HT1080 (cell line): ENCODE measurements at regions not wholly inside any gene's neighbourhood (a gene's known extent, or its start where the extent isn't known, plus 50 kb on each side); places are given as distances from the start of the nearest gene placed in this dataset.

Experiments
- DNase-seq: peaks from one replicate; pipeline ENCODE4 v3.0.0-alpha.2; 2015; ENCODE audit warnings: low read depth

GRCh38 chr3:59304296-59304695 lies 254.5 kb upstream of the CFAP20DC start:
- no peak for DNase-seq

GRCh38 chr3:59303452-59303851 lies 253.6 kb upstream of the CFAP20DC start:
- no peak for DNase-seq

GRCh38 chr3:59302442-59302841 lies 252.6 kb upstream of the CFAP20DC start:
- DNase-seq, result no peak

- DNase-seq, result peak; percentile 20
Observed at GRCh38 chr3:59300733-59301132, 250.9 kb upstream of the CFAP20DC start.

- DNase-seq, result no peak
Observed at GRCh38 chr3:59299561-59299960, 249.7 kb upstream of the CFAP20DC start.

- DNase-seq, result peak; percentile 32
Observed at GRCh38 chr3:59290358-59290757, 240.5 kb upstream of the CFAP20DC start.

GRCh38 chr3:59289831-59290230 lies 240.0 kb upstream of the CFAP20DC start:
- DNase-seq, result no peak

GRCh38 chr3:59288951-59289350 lies 239.1 kb upstream of the CFAP20DC start:
- DNase-seq, result no peak

- DNase-seq, result peak; percentile 79
Observed at GRCh38 chr3:59286791-59287531, 237.1 kb upstream of the CFAP20DC start.

- no peak for DNase-seq
Observed at GRCh38 chr3:59285560-59285959, 235.7 kb upstream of the CFAP20DC start.

GRCh38 chr3:59284926-59285325 lies 235.1 kb upstream of the CFAP20DC start:
- DNase-seq, result no peak

GRCh38 chr3:59280113-59280512 lies 230.3 kb upstream of the CFAP20DC start:
- DNase-seq, result no peak

- DNase-seq, result no peak
Observed at GRCh38 chr3:59277816-59278215, 228.0 kb upstream of the CFAP20DC start.

- no peak for DNase-seq
Observed at GRCh38 chr3:59277201-59277600, 227.4 kb upstream of the CFAP20DC start.

GRCh38 chr3:59273976-59274375 lies 224.2 kb upstream of the CFAP20DC start:
- no peak for DNase-seq

- DNase-seq, result no peak
Observed at GRCh38 chr3:59271971-59272370, 222.1 kb upstream of the CFAP20DC start.

GRCh38 chr3:59270921-59271320 lies 221.1 kb upstream of the CFAP20DC start:
- DNase-seq, result no peak

GRCh38 chr3:59270209-59270608 lies 220.4 kb upstream of the CFAP20DC start:
- DNase-seq, result no peak

GRCh38 chr3:59268170-59268569 lies 218.3 kb upstream of the CFAP20DC start:
- no peak for DNase-seq

GRCh38 chr3:59267021-59267420 lies 217.2 kb upstream of the CFAP20DC start:
- DNase-seq, result no peak

GRCh38 chr3:59266551-59266950 lies 216.7 kb upstream of the CFAP20DC start:
- DNase-seq, result peak; percentile 76

- no peak for DNase-seq
Observed at GRCh38 chr3:59265566-59265965, 215.7 kb upstream of the CFAP20DC start.

- DNase-seq, result no peak
Observed at GRCh38 chr3:59264366-59264765, 214.5 kb upstream of the CFAP20DC start.

- DNase-seq, result no peak
Observed at GRCh38 chr3:59263152-59263551, 213.3 kb upstream of the CFAP20DC start.
